ENCODE measurements at regions not wholly inside any gene's neighbourhood (a gene's known extent, or its start where the extent isn't known, plus 50 kb on each side); places are given as distances from the start of the nearest gene placed in this dataset.
"Not testable (repeated sequence)": the region's sequence is repeated elsewhere in the genome, so short reads cannot be mapped to it uniquely, and the experiment has no call there.

DNA sequence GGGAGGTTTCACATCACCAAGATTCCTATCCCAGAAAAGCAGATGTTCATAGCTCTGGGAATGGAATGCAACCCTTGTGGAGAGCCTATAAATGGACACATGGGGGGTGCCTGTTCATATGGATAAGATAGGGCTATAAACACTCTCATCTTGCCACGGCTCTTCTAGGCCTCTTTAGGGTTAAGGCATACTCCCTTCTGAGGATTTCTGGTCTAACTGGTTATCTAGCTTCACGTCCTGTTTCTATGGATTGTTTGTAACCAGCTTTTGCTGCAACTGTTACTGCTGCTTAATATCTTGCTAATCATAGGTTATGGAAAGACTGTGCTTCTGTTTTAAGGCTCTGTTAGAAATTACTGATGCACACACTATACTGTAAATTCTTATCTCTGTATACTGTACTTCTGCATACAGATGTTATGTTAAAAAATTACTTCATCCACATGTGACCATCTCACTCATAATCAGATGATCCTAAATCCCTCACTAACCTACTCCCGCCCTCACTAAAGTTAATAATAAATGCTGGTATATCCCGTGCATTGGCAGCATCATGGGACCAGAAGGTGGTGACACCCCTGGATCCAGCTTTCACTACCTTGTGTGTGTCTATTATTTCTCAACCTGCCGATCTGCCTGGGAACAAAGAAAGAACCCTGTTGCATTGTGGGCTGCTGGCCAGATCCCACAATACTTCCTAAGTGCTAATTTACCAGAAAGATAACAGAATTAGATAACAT is 68.7 kb downstream of the PRKAB2 start:
- not testable (repeated sequence) for DNase-seq (ENCODE audit: low read depth in 2 of 2)

DNA sequence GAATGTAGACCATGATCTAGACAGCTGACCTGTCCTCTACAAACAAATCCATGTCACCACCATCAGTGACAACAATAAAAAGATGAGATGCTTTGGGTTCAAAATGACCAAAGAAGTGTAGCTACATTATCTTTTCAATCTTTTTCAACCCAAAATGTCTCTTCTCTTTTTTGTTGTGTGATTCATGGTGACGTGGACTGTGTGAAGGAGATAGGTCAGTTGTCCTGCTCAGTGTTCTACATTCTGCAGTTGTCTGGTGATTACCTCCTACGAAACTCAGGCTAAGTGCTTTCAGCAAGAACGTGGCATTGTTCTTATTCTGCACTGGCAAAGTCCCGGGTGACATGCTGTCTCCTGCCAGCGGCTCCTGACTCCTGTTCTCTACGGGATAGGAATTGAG is 73.1 kb downstream of the PRKAB2 start:
- DNase-seq (ENCODE audit: low read depth in 2 of 2) = no peak

DNA sequence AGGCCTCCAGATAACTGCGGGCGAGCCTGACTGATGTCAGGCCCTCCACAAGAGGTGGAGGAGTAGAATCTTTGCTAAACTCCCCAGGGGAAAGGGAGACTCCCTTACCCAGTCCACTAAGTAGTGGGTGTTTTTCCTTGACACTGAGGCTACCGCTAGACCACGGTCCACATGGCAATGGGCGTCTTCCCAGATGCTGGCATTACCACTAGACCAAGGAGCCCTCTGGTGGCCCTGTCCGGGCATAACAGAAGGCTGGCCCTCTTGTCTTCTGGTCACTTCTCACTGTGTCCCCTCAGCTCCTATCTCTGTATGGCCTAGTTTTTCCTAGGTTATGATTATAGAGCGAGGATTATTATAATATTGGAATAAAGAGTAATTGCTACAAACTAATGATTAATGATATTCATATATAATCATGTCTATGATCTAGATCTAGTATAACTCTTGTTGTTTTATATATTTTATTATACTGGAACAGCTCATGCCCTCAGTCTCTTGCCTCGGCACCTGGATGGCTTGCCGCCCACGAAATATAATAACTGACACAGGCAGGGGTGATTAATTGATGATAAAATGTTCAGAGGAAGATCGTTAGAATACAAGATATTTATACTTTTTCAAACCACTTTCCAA is 73.8 kb downstream of the PRKAB2 start:
- DNase-seq (ENCODE audit: low read depth in 2 of 2) = not testable (repeated sequence)

DNA sequence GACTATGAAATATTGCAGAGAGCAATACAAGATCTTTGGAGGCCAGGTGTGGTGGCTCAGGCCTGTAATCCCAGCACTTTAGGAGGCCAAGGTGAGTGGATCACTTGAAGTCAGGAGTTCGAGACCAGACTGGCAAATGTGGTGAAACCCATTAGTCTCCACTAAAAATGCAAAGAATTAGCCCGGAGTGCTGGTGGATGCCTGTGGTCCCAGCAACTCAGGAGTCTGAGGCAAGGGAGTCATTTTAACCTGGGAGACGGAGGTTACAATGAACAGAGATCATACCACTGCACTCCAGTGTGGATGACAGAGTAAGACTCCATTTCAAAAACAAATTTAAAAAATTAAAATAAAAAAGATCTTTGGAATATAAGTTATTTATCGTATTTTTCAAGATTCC is 76.6 kb downstream of the PRKAB2 start:
- DNase-seq (ENCODE audit: low read depth in 2 of 2) = no peak

DNA sequence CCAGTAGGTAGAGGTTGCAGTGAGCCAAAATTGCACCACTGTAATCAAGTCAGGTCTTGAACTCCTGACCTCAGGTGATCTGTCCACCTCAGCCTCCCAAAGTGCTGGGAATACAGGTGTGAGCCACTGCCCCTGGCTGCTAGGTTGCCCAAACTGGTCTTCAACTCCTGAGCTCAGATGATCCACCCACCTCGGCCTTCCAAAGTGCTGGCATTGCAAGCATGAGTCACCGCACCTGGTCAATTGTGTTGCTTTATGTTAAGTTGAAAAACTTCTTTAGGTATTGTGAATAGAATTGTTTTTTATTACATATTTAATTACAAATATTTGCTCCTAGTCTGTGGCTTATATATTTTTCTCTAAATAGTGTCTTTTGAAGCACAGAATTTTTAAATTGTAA is 80.5 kb downstream of the PRKAB2 start:
- DNase-seq (ENCODE audit: low read depth in 2 of 2) = no peak

DNA sequence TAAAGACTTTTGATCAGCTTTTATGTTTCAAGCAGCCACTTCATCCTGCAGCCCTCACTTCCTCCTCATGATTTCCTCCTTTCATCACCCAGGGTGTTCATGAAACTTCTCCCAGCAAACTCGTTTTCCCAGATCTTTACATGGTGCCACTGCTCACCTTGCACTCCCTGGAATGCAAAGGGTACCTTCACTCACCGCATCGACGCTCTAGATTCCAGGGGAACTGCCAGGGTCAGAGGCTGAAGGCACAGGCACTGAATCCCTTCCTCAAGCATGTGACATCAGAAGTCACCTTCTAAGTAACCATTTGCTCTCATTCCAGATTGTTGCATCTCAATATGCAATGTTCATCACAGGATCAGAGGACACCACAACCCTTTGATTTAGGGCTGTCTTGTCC is 82.8 kb downstream of the PRKAB2 start:
- DNase-seq (ENCODE audit: low read depth in 2 of 2) = no peak

DNA sequence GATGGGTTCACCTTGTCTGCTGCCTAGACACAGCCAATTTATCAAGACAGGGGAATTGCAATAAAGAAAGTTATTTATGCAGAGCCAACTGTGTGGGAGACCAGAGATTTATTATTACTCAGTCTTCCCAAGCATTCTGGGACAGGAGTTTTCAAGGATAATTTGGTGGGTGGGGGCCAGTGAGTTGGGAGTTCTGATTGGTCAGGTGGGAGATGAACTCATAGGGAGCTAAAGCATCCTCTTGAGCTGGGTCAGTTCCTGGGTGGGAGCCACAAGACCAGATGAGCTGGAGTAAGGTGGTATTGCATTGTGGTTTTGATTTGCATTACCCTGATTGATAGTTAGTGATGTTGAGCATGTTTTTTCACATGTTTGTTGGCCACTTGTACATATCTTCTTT is 86.1 kb downstream of the PRKAB2 start:
- DNase-seq (ENCODE audit: low read depth in 2 of 2) = no peak

DNA sequence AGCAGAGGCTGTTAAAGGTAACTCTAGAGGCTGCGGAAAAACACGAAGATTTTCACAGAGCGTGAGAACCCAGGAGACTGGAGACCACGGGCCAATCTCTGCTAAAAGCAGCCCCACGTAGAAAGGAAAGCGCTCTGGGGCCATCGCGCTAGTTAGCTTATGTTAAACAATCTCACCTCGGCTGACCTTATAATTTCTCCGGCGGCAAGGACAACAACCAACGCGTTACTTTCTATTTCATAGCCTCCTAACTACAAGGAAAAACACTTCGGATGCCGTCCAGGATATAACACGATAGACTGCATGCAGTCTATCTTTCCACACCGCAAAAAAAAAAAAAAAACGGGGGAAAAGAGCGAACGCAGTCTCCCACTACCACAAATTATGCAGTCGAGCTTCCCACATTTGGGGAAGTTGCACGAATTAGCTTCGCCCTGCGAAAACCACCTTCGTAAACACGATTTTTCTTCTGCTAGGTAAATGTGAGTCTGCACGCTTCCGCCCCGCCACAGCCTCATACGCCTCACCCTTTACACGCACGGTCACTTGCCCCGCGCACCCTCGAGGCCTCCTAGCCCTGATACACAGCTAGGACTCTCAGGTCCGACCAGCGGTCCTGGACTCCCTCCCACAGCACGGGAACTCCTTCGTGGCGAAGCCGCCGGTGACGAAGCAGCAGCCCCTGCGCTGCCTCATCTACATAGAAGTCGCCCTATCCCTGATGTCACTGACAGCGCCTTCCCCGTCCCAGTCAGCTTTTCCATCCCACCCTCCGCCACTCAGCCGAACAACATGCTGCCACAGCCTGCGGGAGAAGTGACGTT is 87.8 kb downstream of the PRKAB2 start:
- DNase-seq (ENCODE audit: low read depth in 2 of 2) = peak; percentile 27 to 42

DNA sequence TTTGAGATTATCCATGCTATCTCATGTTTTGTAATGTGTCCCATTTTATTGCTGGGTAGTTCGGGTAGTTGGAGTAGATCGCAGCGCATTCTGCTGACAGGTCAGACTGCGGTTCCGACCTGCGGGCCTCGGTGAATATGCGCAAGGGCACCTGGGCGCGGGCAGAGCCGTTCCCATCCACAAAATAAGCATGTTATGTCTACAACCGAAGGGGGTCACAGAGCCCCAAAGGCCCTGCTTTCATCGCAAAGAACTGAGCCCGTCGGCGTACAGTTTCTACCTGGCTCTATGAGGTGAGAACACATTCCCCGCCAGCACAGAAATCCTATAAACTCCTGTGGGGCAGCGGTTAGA is 88.4 kb downstream of the PRKAB2 start:
- DNase-seq (ENCODE audit: low read depth in 2 of 2) = no peak

DNA sequence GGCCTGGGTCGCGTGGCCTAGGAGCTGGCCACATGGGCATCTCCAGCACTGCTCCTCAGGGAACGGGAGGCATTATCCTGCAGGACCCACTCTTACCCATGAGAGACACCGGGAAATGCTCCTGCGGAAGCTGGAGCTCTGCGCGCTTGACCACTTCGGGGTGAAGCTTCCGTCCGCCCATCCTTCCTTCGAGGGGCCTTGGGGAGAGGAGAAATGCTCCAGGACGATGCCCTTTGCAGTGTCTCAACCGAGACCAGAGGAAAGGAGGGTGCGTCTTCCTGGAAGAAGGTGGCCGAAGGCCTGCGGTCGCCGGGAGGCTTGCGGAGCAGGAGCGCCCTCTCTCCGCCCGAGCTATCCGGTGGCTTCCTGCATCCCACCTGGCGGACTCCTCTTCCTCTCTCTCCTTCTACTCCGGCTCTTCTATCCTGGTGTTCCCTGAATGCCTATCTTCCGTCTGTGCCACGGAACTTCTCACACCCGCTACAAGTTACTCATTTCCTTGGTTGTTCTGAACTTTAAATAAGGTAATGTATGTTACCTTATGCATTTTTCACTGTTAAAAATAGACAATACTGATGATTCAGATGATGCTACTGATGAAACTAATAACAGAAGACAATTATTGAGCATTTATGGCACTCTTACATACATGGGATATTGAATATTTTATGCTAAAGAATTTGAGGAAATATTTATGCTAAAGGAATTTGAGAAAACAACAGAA is 91.4 kb downstream of the PRKAB2 start:
- DNase-seq (ENCODE audit: low read depth in 2 of 2) = no peak

DNA sequence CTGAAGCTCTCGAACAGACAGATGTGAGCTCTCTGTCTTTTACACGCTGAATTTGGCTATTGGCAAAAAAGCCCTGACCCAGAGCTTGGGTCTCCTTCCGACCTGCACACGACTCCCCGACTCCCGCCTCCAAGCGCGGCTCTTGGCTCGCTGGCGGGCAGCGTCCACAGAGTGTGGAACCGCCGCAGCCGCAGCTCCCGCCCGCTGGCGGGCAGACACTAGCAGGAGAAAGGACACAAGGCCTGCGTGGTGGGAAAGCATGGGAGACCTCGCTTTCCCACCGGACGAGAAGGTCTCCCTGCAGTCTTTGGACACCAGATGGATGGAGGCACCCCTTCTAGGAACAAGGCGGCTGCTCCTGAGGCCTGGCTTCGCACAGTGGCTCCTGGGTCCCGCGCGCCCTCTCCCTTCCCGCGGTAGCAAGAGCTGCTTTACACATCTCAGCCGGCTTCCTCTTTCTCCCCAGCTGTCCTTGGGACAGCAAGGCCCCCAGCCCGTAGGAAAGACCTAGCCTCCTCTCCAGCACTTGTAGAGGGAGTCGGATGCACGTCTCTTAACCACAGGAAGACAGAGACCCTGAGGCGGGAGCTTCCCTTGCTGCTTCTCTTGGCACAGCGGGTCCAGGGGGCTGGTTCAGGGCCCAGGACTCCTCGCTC is 92.1 kb downstream of the PRKAB2 start:
- no peak for DNase-seq (ENCODE audit: low read depth in 2 of 2)

DNA sequence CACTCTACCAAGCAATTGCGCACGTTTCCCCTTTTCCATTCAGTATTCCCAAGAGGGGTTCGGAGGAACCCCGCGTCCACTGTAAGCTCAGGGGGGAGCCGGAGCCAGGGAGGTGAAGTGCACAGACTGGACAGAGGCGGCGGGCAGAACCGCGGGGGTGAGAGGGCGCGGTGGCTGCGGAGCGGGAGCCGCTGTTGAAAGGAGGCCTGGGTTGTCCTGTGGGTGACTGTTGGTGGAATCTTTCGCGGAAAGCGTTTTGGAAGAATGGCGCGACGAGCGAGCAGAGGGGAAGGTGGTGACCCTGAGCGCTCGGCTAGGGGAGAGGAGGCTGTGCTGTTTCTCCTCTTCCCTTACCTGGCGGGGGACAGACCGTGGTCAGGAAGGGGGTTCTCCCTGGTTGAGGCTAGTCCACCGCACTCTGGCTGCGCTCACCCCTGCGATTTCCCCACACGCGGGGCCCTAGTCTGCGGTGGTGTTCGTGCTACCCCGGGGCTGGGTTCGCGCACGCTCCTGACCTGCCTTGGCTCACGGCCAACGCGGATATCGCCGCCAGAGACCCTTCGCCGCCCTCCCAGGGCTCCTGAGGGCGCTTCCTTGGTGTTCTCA is 92.8 kb downstream of the PRKAB2 start:
- no peak for DNase-seq (ENCODE audit: low read depth in 2 of 2)

DNA sequence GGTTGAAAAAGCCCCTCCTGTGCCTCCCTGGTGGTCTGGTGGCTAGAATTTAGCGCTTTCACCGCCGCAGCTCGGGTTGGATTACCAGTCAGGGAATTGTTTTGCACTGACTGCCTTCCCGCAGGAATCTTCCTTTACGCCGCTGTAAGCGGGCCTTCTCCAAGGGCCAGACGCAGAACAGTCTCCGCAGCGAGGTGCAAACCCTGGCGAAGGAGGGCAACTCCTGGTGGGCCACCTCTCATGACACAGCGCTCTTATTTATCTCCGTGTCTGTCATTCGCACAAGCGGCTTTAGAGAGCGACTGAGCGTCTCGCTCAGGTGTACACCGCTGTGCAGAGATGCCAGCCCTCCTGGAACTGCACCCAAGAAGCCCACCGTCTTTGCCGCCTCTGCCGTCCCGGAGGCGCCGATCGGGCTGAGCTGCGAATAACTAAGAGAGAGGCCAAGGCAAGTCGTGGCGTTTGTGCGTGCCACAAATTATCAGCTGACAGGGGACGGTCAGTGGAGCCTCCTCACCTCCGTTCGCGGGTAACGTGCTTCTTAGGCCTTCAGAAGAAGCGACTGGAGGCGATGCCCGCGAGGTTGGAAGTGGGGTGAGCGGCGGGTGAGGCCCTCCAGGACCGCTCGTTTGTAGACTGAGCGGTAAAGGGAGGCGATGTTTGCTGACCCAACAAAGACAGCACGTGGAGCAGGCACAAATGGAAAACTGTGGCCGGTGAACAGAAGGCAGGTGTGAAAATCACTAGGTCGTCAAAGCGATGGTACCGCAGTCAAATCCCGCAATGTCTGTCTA is 93.5 kb downstream of the PRKAB2 start:
- no peak for DNase-seq (ENCODE audit: low read depth in 2 of 2)

DNA sequence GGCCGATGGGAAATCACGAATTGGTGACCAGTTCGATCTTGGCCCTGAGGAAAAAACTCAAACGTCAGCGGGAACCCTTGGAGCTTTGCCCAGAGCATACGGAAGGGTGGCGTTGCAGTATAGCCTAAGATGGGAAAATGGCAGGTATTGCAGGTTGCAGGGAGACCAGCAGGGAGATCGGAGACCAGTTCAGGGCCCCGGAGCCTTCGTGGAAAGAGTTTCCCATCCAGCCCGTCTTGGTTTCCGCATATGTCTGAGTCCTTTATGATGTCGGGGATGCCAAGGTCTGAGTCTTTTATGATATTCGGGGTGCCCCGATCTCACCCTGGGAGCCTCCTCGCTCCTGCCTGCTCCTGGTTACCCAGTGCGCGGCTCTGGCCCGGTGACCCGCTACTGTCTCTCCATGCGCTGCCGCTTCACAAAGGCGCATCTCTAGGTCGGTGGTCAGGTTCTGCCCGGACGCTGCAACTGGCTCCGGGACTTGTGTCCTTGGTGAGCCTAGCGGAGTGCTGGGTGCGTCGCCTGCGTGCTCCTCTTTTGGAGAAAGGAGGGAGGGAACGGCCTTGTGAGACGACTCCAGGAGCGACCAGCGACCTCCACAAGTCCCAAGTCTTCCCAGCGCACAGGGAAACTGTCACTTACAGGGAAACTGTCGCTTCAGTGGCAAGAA is 94.2 kb downstream of the PRKAB2 start:
- DNase-seq (ENCODE audit: low read depth in 2 of 2) = no peak

DNA sequence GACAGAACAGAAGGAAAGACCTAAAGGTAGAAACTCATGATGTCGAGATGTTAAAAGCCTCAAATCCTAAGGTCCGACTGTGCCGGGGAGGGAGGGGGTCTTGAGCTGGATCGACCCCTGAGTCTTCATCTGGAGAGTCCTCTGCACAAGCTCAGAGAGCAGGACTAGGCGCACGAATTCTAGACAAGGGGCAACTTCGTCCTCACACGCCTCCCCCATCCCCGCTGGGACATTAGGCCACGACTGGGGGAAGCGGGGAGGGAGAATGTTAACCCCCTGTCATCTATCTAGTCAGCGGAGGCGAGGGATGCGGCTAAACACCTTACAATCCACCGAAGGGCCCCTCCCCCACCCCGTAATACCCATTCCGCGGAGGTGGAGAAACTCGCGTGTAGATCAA is 94.7 kb downstream of the PRKAB2 start:
- no peak for DNase-seq (ENCODE audit: low read depth in 2 of 2)

DNA sequence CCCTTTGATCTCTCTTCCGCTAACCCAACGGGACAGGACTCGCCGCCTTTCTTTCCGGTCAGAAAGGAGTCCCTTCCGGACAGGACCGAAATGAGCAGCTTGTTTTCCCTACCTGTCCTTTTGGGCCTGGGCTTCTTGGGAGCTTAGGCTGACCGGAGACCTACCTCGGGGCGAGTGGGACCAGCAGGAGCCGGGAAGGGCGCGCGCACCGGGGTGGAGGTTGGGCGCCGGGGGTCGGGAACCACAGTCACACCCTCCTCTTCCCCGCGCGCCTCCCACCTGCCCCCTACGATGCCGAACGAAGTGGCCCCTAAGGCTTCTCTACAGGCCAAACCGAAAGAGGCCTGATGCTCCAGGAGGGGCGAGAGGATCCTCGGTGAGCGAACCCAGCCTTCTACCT is 95.2 kb downstream of the PRKAB2 start:
- no peak for DNase-seq (ENCODE audit: low read depth in 2 of 2)

DNA sequence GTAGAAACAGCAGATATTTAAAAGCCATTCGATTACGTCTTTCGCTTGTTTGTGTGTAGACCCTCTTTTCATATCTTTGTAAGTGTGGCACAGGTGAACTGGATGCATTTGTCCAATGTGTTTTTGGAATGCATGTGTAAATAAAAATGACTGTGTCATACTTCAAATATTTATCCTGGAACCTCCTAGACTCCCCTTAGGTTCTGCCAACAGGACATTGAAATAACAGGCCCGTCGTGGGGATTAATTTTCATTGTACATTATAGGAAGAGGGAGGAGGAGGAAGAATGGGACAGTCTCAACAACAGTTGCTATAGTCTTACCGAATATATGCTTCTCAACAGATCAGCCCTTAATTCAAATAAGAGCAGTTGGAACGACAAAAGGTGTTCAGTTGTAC is 95.8 kb downstream of the PRKAB2 start:
- no peak for DNase-seq (ENCODE audit: low read depth in 2 of 2)

DNA sequence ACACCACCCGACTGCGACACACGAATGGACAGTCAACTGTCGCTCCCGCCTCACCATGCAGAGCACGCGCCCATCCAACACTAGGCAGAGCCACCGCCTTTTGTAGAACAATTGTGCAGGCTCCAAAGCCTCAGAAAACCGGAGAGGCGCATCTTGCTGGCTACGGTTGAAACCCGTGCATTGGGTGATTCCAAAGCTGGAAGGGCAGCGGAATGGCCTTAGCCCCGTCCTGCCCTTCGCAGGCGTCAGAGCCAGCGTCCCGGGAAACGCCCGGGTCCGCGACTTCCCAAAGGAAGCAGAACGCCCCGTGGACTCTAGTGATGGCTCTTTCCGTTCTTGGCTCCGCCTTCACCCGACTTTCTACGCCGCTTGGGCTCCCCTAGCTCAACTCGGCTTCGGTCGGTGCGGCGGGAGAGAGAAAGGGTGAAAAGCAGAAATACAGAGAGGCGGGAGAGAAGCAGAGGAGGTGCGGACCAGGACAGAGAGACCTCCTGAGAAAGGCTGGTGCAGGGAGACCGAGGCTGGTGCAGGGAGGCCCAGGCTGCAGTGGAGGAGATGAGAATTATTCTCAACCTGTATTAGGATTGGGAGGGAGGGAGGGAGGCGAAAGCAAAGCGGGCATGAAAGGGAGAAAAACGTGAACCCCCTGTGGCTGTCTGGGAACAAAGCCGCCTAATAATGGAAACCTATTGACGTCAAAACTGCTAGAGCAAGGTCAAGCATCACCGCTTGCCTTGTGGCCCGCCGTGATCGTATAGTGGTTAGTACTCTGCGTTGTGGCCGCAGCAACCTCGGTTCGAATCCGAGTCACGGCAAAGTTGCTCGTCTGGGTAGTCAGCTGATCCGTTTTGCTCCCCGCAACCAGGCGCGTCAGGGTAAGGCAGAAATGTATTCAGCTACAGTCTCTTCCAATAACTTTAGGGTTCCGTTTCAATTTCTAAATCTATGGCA is 99.5 kb downstream of the PRKAB2 start:
- DNase-seq (ENCODE audit: low read depth in 2 of 2) = no peak

DNA sequence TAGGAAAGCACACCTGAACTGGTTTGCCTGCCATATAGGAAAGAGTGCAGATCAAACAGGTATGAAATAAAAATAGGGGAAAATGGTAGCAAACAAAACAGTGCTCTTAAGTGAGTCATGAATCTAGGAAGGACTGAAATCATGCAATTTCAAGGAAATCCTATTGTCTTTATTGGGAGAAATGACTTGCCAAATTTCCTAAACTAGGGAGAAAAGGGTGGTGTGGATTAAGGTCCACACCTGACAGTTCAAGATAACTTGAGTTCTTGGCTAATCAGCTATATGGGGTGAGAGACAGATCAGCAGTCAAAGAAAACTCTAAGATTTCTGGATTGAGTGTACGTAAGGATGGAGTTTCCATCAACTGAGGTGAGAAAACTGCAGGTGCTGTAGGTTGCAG is 101.1 kb downstream of the PRKAB2 start:
- no peak for DNase-seq (ENCODE audit: low read depth in 2 of 2)

Measured in stimulated activated CD8-positive, alpha-beta memory T cell treated with anti-CD3 and anti-CD28 coated beads, Interleukin-2, amount 100 ng/mL, for 1 hour (primary cell).